ENCODE measurements at regions not wholly inside any gene's neighbourhood (a gene's known extent, or its start where the extent isn't known, plus 50 kb on each side); places are given as distances from the start of the nearest gene placed in this dataset.

- H3K4me2 ChIP-seq (ENCODE audit: extremely low read depth, insufficient read depth, low read length): no peak overlapping the region
- no peak overlapping the region for H3K9ac ChIP-seq (ENCODE audit: insufficient read depth, low read length)
- no peaks in the 10 kb centered on the region for H3K36me3 ChIP-seq (ENCODE audit: control insufficient read depth, insufficient read depth, low read length)
- no peak overlapping the region for H3K4me3 ChIP-seq (replicated peaks in 1 of 4; ENCODE audit: control extremely low read depth in 1 of 4, insufficient read depth in 1 of 4, low read depth in 3 of 4, low read length in 4 of 4)
- TF ChIP-seq EZH2 (IDR thresholded peaks at IDR 0.05; ENCODE audit: low read length, missing control alignments): no peak
- no peak for TF ChIP-seq CTCF (conservative IDR thresholded peaks at IDR 0.05 in 1 of 2, IDR thresholded peaks at IDR 0.05 in 1 of 2; ENCODE audit: low read depth in 1 of 2, low read length in 2 of 2)
- no peaks in the 10 kb centered on the region for H4K20me1 ChIP-seq (ENCODE audit: control insufficient read depth, extremely low read depth, insufficient read depth, low read length)
- H3K4me1 ChIP-seq (ENCODE audit: control insufficient read depth, extremely low read depth, insufficient read depth, low read length): no peaks in the 10 kb centered on the region
- no peak overlapping the region for H3K27ac ChIP-seq (ENCODE audit: insufficient read depth, low read length)
- no peak for DNase-seq (ENCODE audit: low read depth in 2 of 2)
- no peaks in the 10 kb centered on the region for H3K9me3 ChIP-seq (ENCODE audit: control insufficient read depth, insufficient read depth, low read depth, low read length)
- no peaks in the 10 kb centered on the region for H3K27me3 ChIP-seq (ENCODE audit: control insufficient read depth, insufficient read depth, low read length)
- no peak overlapping the region for H2AFZ ChIP-seq (ENCODE audit: low read length)
- no peaks in the 10 kb centered on the region for H3K79me2 ChIP-seq (ENCODE audit: control insufficient read depth, insufficient read depth, low read length)
Observed at GRCh38 chr3:159451482-159451881, 537.2 kb upstream of the IL12A start.

GRCh38 chr3:159453036-159453435, 535.6 kb upstream of the IL12A start:
- H3K27me3 ChIP-seq (ENCODE audit: control insufficient read depth, insufficient read depth, low read length): no peaks in the 10 kb centered on the region
- no peak overlapping the region for H3K4me2 ChIP-seq (ENCODE audit: extremely low read depth, insufficient read depth, low read length)
- H3K9ac ChIP-seq (ENCODE audit: insufficient read depth, low read length): no peak overlapping the region
- H3K36me3 ChIP-seq (ENCODE audit: control insufficient read depth, insufficient read depth, low read length): no peaks in the 10 kb centered on the region
- peaks cover under 1% of the 10 kb centered on the region for H3K4me1 ChIP-seq (ENCODE audit: control insufficient read depth, extremely low read depth, insufficient read depth, low read length)
- DNase-seq (ENCODE audit: low read depth in 2 of 2): no peak
- no peaks in the 10 kb centered on the region for H4K20me1 ChIP-seq (ENCODE audit: control insufficient read depth, extremely low read depth, insufficient read depth, low read length)
- H3K9me3 ChIP-seq (ENCODE audit: control insufficient read depth, insufficient read depth, low read depth, low read length): no peaks in the 10 kb centered on the region
- no peak overlapping the region for H3K4me3 ChIP-seq (replicated peaks in 1 of 4; ENCODE audit: control extremely low read depth in 1 of 4, insufficient read depth in 1 of 4, low read depth in 3 of 4, low read length in 4 of 4)
- no peak overlapping the region for H2AFZ ChIP-seq (ENCODE audit: low read length)
- no peak for TF ChIP-seq EZH2 (IDR thresholded peaks at IDR 0.05; ENCODE audit: low read length, missing control alignments)
- no peak for TF ChIP-seq CTCF (conservative IDR thresholded peaks at IDR 0.05 in 1 of 2, IDR thresholded peaks at IDR 0.05 in 1 of 2; ENCODE audit: low read depth in 1 of 2, low read length in 2 of 2)
- H3K79me2 ChIP-seq (ENCODE audit: control insufficient read depth, insufficient read depth, low read length): no peaks in the 10 kb centered on the region
- no peak overlapping the region for H3K27ac ChIP-seq (ENCODE audit: insufficient read depth, low read length)

- Histone ChIP-seq H3K4me2 (ENCODE audit: extremely low read depth, insufficient read depth, low read length) (no peak overlapping the region), H3K27me3 (ENCODE audit: control insufficient read depth, insufficient read depth, low read length) (no peaks in the 10 kb centered on the region), H3K27ac (ENCODE audit: insufficient read depth, low read length) (no peak overlapping the region), H3K4me3 (replicated peaks in 1 of 4; ENCODE audit: control extremely low read depth in 1 of 4, insufficient read depth in 1 of 4, low read depth in 3 of 4, low read length in 4 of 4) (no peak overlapping the region), H3K9me3 (ENCODE audit: control insufficient read depth, insufficient read depth, low read depth, low read length) (no peaks in the 10 kb centered on the region), H3K9ac (ENCODE audit: insufficient read depth, low read length) (no peak overlapping the region), H3K36me3 (ENCODE audit: control insufficient read depth, insufficient read depth, low read length) (no peaks in the 10 kb centered on the region), H4K20me1 (ENCODE audit: control insufficient read depth, extremely low read depth, insufficient read depth, low read length) (no peaks in the 10 kb centered on the region), H2AFZ (ENCODE audit: low read length) (no peak overlapping the region), H3K79me2 (ENCODE audit: control insufficient read depth, insufficient read depth, low read length) (no peaks in the 10 kb centered on the region), H3K4me1 (ENCODE audit: control insufficient read depth, extremely low read depth, insufficient read depth, low read length) (peaks cover 5% of the 10 kb centered on the region)
- TF ChIP-seq EZH2 (IDR thresholded peaks at IDR 0.05; ENCODE audit: low read length, missing control alignments) (no peak), CTCF (conservative IDR thresholded peaks at IDR 0.05 in 1 of 2, IDR thresholded peaks at IDR 0.05 in 1 of 2; ENCODE audit: low read depth in 1 of 2, low read length in 2 of 2) (no peak)
- no peak for DNase-seq (ENCODE audit: low read depth in 2 of 2)
Observed at GRCh38 chr3:159453945-159454344, 534.7 kb upstream of the IL12A start.
